ENCODE measurements at regions not wholly inside any gene's neighbourhood (a gene's known extent, or its start where the extent isn't known, plus 50 kb on each side); places are given as distances from the start of the nearest gene placed in this dataset.

DNA sequence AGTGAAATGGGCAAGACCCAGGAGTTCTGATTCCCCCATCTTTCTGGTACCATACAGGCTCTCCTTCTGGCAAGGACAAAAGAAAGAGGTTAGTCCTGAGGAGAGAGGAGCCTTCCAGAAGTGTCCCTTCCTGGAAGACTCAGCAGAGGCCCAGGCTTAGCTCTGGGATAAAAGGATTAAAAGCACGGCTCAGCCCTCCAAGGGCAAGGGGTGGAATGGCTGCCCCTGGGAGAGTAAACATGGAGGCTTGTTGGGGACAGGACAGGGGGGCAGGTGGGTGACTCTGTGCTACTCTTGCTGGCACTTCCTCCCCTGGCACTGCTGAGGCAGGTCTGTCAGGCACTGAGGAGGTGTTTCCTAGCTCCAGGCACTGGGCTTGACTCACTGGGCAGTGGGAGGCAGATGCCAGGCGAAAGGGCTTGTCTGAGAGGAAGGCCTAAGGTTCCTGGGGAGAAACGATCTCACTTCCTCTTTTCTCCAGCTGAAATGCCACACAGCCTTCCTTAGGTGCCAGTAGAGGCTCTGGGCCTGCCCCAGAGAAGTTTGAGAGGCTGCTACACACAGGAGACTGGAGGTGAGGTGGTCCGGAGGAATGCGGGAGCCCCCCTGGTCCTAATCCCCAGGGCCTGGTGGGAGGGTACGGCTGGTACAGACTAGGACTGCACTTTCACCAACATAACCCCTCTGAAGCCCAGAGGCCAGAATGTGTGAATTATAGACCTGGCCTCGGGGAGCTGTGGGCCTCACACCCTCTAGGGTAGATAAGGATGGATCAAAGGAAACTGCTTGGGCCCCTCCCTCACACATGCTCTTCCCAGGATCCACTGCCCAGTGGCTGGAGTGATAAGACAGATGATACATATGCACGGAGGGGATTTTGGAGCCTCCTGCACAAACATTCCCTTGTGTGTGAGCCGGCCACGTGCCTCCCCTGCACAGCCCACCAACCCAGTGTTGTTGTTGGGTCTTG is 63.2 kb upstream of the PODXL start:
- no peak for DNase-seq
- H3K27me3 ChIP-seq (replicated peaks; ENCODE audit: control insufficient read depth, insufficient read depth, low read length, poor library complexity, severe bottlenecking), result no peaks in the 10 kb centered on the region
- H3K4me1 ChIP-seq (ENCODE audit: control insufficient read depth, insufficient read depth, low read length, poor library complexity, severe bottlenecking), result no peaks in the 10 kb centered on the region
- no peaks in the 10 kb centered on the region for H3K36me3 ChIP-seq (ENCODE audit: control insufficient read depth, insufficient read depth, low read length)
- no peak overlapping the region for H3K27ac ChIP-seq (ENCODE audit: insufficient read depth, low read length, poor library complexity, severe bottlenecking)
- H3K4me3 ChIP-seq (ENCODE audit: insufficient read depth, low read depth, low read length, poor library complexity, severe bottlenecking), result no peak overlapping the region
- H3K9me3 ChIP-seq (ENCODE audit: control insufficient read depth, low read length), result no peaks in the 10 kb centered on the region

GRCh38 chr7:131618391-131618790 is 62.0 kb upstream of the PODXL start:
- no peaks in the 10 kb centered on the region for H3K9me3 ChIP-seq (ENCODE audit: control insufficient read depth, low read length)
- no peaks in the 10 kb centered on the region for H3K36me3 ChIP-seq (ENCODE audit: control insufficient read depth, insufficient read depth, low read length)
- H3K27me3 ChIP-seq (replicated peaks; ENCODE audit: control insufficient read depth, insufficient read depth, low read length, poor library complexity, severe bottlenecking), result no peaks in the 10 kb centered on the region
- no peak for DNase-seq
- H3K4me3 ChIP-seq (ENCODE audit: insufficient read depth, low read depth, low read length, poor library complexity, severe bottlenecking), result no peak overlapping the region
- no peak overlapping the region for H3K27ac ChIP-seq (ENCODE audit: insufficient read depth, low read length, poor library complexity, severe bottlenecking)
- no peaks in the 10 kb centered on the region for H3K4me1 ChIP-seq (ENCODE audit: control insufficient read depth, insufficient read depth, low read length, poor library complexity, severe bottlenecking)

DNA sequence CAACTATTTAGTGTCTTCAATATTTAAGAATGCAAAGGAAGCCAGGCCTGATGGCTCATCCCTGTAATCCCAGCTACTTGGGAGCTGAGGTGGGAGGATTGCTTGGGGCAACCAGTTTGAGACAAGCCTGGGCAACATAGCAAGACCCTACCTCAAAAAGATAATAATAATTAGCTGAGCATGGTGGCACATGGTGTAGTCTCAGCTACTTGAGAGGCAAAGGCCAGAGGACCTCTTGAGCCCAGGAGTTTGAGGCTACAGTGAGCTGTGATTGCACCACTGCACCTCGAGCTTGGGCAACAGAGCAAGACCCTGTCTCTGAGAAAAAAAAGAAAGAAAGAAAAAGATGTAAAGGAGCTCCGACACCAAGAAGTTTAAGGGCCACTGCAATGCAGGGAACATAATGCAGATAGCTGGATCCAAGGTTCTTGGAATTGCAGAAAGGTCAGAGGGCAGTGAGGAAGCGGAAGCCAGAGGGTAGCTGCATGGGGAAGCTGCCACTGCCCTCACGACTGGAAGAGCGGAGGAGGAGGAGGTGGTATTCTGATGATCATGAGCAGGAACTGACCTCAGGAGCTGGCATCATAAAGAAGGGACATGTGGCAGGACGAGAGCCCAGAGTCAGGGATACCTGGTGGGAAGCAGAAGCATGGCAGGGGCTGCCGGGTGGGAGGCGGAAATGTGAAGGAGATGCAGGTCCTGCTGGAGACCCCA is 60.2 kb upstream of the PODXL start:
- no peak for DNase-seq
- H3K4me3 ChIP-seq (ENCODE audit: insufficient read depth, low read depth, low read length, poor library complexity, severe bottlenecking), result no peak overlapping the region
- no peaks in the 10 kb centered on the region for H3K36me3 ChIP-seq (ENCODE audit: control insufficient read depth, insufficient read depth, low read length)
- no peak overlapping the region for H3K27ac ChIP-seq (ENCODE audit: insufficient read depth, low read length, poor library complexity, severe bottlenecking)
- H3K27me3 ChIP-seq (replicated peaks; ENCODE audit: control insufficient read depth, insufficient read depth, low read length, poor library complexity, severe bottlenecking), result no peaks in the 10 kb centered on the region
- H3K4me1 ChIP-seq (ENCODE audit: control insufficient read depth, insufficient read depth, low read length, poor library complexity, severe bottlenecking), result no peaks in the 10 kb centered on the region
- H3K9me3 ChIP-seq (ENCODE audit: control insufficient read depth, low read length), result no peaks in the 10 kb centered on the region

- DNase-seq, result no peak
- Histone ChIP-seq H3K27ac (ENCODE audit: insufficient read depth, low read length, poor library complexity, severe bottlenecking) (no peak overlapping the region), H3K36me3 (ENCODE audit: control insufficient read depth, insufficient read depth, low read length) (no peaks in the 10 kb centered on the region), H3K27me3 (replicated peaks; ENCODE audit: control insufficient read depth, insufficient read depth, low read length, poor library complexity, severe bottlenecking) (no peaks in the 10 kb centered on the region), H3K4me1 (ENCODE audit: control insufficient read depth, insufficient read depth, low read length, poor library complexity, severe bottlenecking) (no peaks in the 10 kb centered on the region), H3K4me3 (ENCODE audit: insufficient read depth, low read depth, low read length, poor library complexity, severe bottlenecking) (no peak overlapping the region), H3K9me3 (ENCODE audit: control insufficient read depth, low read length) (no peaks in the 10 kb centered on the region)
Measured at GRCh38 chr7:131613909-131614308, 57.5 kb upstream of the PODXL start.

- no peak for DNase-seq
- Histone ChIP-seq H3K9me3 (ENCODE audit: control insufficient read depth, low read length) (no peaks in the 10 kb centered on the region), H3K27me3 (replicated peaks; ENCODE audit: control insufficient read depth, insufficient read depth, low read length, poor library complexity, severe bottlenecking) (no peaks in the 10 kb centered on the region), H3K27ac (ENCODE audit: insufficient read depth, low read length, poor library complexity, severe bottlenecking) (no peak overlapping the region), H3K36me3 (ENCODE audit: control insufficient read depth, insufficient read depth, low read length) (no peaks in the 10 kb centered on the region), H3K4me3 (ENCODE audit: insufficient read depth, low read depth, low read length, poor library complexity, severe bottlenecking) (no peak overlapping the region), H3K4me1 (ENCODE audit: control insufficient read depth, insufficient read depth, low read length, poor library complexity, severe bottlenecking) (no peaks in the 10 kb centered on the region)
Measured at GRCh38 chr7:131610007-131610406, 53.6 kb upstream of the PODXL start.

DNA sequence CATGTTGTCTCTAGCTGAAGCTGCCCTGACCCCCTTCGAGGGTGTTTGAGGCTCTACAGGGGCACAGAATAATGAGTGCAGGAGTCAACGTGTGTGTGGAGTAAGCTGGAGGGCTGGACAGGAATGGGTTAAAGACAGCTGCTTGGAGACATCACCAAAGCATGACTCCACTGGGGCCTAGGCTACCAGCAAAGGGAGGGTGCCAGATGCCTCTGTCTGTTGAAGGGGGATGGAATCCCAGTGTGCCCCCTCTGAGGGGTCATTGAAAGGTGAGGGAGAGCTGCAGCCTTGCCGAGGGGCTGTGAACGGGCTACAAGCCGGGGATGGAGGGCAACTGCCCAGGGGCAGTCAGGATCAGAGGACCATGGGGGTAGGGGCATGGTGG is 51.7 kb upstream of the PODXL start:
- Histone ChIP-seq H3K36me3 (ENCODE audit: control insufficient read depth, insufficient read depth, low read length) (no peaks in the 10 kb centered on the region), H3K27me3 (replicated peaks; ENCODE audit: control insufficient read depth, insufficient read depth, low read length, poor library complexity, severe bottlenecking) (no peaks in the 10 kb centered on the region), H3K27ac (ENCODE audit: insufficient read depth, low read length, poor library complexity, severe bottlenecking) (no peak overlapping the region), H3K9me3 (ENCODE audit: control insufficient read depth, low read length) (no peaks in the 10 kb centered on the region), H3K4me3 (ENCODE audit: insufficient read depth, low read depth, low read length, poor library complexity, severe bottlenecking) (no peak overlapping the region), H3K4me1 (ENCODE audit: control insufficient read depth, insufficient read depth, low read length, poor library complexity, severe bottlenecking) (no peaks in the 10 kb centered on the region)
- no peak for DNase-seq

GRCh38 chr7:131607291-131608115 is 51.1 kb upstream of the PODXL start:
- H3K4me3 ChIP-seq (ENCODE audit: insufficient read depth, low read depth, low read length, poor library complexity, severe bottlenecking), result no peak overlapping the region
- DNase-seq, result no peak
- no peak overlapping the region for H3K27ac ChIP-seq (ENCODE audit: insufficient read depth, low read length, poor library complexity, severe bottlenecking)
- H3K27me3 ChIP-seq (replicated peaks; ENCODE audit: control insufficient read depth, insufficient read depth, low read length, poor library complexity, severe bottlenecking), result no peaks in the 10 kb centered on the region
- H3K9me3 ChIP-seq (ENCODE audit: control insufficient read depth, low read length), result no peaks in the 10 kb centered on the region
- no peaks in the 10 kb centered on the region for H3K4me1 ChIP-seq (ENCODE audit: control insufficient read depth, insufficient read depth, low read length, poor library complexity, severe bottlenecking)
- no peaks in the 10 kb centered on the region for H3K36me3 ChIP-seq (ENCODE audit: control insufficient read depth, insufficient read depth, low read length)

- H3K9me3 ChIP-seq (ENCODE audit: control insufficient read depth, low read length), result no peaks in the 10 kb centered on the region
- no peaks in the 10 kb centered on the region for H3K4me1 ChIP-seq (ENCODE audit: control insufficient read depth, insufficient read depth, low read length, poor library complexity, severe bottlenecking)
- no peaks in the 10 kb centered on the region for H3K36me3 ChIP-seq (ENCODE audit: control insufficient read depth, insufficient read depth, low read length)
- no peaks in the 10 kb centered on the region for H3K27me3 ChIP-seq (replicated peaks; ENCODE audit: control insufficient read depth, insufficient read depth, low read length, poor library complexity, severe bottlenecking)
- no peak for DNase-seq
- H3K4me3 ChIP-seq (ENCODE audit: insufficient read depth, low read depth, low read length, poor library complexity, severe bottlenecking), result no peak overlapping the region
- H3K27ac ChIP-seq (ENCODE audit: insufficient read depth, low read length, poor library complexity, severe bottlenecking), result no peak overlapping the region
Measured at GRCh38 chr7:131606346-131607290, 50.2 kb upstream of the PODXL start.
